ENCODE measurements at regions not wholly inside any gene's neighbourhood (a gene's known extent, or its start where the extent isn't known, plus 50 kb on each side); places are given as distances from the start of the nearest gene placed in this dataset.

GRCh38 chr4:117549524-117549923 lies 464.1 kb upstream of the TRAM1L1 start:
- H3K36me3 ChIP-seq (ENCODE audit: insufficient read depth in 1 of 2, low read depth in 1 of 2): no peaks in the 10 kb centered on the region
- H3K27ac ChIP-seq: no peak overlapping the region
- no peak overlapping the region for H3K4me3 ChIP-seq
- H3K9me3 ChIP-seq: no peaks in the 10 kb centered on the region
- no peak for DNase-seq
- ATAC-seq: no peak
- no peaks in the 10 kb centered on the region for H3K27me3 ChIP-seq (ENCODE audit: insufficient read depth in 3 of 3, low read length in 2 of 3)
- intact Hi-C loops (cut with DNase I): no loop called here
- WGBS, 3 donors: 42 to 50% (median 44%) methylated on average over 5 of the region's 5 CpGs
- H3K4me1 ChIP-seq: no peaks in the 10 kb centered on the region
- TF ChIP-seq, protein P1, sequence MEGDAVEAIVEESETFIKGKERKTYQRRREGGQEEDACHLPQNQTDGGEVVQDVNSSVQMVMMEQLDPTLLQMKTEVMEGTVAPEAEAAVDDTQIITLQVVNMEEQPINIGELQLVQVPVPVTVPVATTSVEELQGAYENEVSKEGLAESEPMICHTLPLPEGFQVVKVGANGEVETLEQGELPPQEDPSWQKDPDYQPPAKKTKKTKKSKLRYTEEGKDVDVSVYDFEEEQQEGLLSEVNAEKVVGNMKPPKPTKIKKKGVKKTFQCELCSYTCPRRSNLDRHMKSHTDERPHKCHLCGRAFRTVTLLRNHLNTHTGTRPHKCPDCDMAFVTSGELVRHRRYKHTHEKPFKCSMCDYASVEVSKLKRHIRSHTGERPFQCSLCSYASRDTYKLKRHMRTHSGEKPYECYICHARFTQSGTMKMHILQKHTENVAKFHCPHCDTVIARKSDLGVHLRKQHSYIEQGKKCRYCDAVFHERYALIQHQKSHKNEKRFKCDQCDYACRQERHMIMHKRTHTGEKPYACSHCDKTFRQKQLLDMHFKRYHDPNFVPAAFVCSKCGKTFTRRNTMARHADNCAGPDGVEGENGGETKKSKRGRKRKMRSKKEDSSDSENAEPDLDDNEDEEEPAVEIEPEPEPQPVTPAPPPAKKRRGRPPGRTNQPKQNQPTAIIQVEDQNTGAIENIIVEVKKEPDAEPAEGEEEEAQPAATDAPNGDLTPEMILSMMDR (IDR thresholded peaks at IDR 0.05): no peak

GRCh38 chr4:117550085-117550484 lies 464.7 kb upstream of the TRAM1L1 start:
- H3K9me3 ChIP-seq: no peaks in the 10 kb centered on the region
- 37 to 54% (median 48%) methylated on average over 2 of the region's 2 CpGs for WGBS, 3 donors
- TF ChIP-seq, protein P1 (IDR thresholded peaks at IDR 0.05): no peak
- ATAC-seq (no peak), DNase-seq (no peak)
- H3K36me3 ChIP-seq (ENCODE audit: insufficient read depth in 1 of 2, low read depth in 1 of 2): no peaks in the 10 kb centered on the region
- intact Hi-C loops (cut with DNase I): no loop called here
- no peak overlapping the region for H3K27ac ChIP-seq
- no peak overlapping the region for H3K4me3 ChIP-seq
- H3K27me3 ChIP-seq (ENCODE audit: insufficient read depth in 3 of 3, low read length in 2 of 3): no peaks in the 10 kb centered on the region
- no peaks in the 10 kb centered on the region for H3K4me1 ChIP-seq

DNA sequence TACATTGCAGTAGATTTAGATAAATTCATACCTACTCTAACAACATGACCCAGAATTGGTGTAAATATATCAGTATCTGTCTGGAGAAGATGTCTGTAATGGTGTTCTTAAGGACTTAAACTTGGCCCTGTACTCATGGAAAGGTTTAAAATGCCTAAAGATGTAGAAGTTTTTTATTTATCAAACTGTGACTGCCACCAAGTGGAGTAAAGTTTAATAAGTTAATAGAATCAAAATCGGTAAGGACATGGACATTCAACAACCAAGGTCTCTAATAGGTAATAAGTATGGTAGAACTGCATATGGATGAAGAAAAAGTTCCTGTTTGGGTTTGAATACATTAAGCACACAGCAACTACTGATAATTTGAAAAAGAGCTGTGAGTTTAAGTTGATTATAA lies 474.0 kb upstream of the NDST3 start:
- intact Hi-C loops (cut with DNase I): no loop called here
- no peaks in the 10 kb centered on the region for H3K4me1 ChIP-seq
- no peaks in the 10 kb centered on the region for H3K9me3 ChIP-seq
- no peak overlapping the region for H3K4me3 ChIP-seq
- H3K27ac ChIP-seq: no peak overlapping the region
- ATAC-seq (no peak), DNase-seq (no peak)
- no peaks in the 10 kb centered on the region for H3K27me3 ChIP-seq (ENCODE audit: insufficient read depth in 3 of 3, low read length in 2 of 3)
- 41 to 47% (median 45%) methylated on average over 1 of the region's 1 CpG for WGBS, 3 donors
- no peaks in the 10 kb centered on the region for H3K36me3 ChIP-seq (ENCODE audit: insufficient read depth in 1 of 2, low read depth in 1 of 2)
- TF ChIP-seq, protein P1 (IDR thresholded peaks at IDR 0.05): no peak

GRCh38 chr4:117574085-117574484 lies 460.2 kb upstream of the NDST3 start:
- Histone ChIP-seq H3K9me3 (no peaks in the 10 kb centered on the region), H3K4me1 (no peaks in the 10 kb centered on the region), H3K36me3 (ENCODE audit: insufficient read depth in 1 of 2, low read depth in 1 of 2) (no peaks in the 10 kb centered on the region), H3K27me3 (ENCODE audit: insufficient read depth in 3 of 3, low read length in 2 of 3) (no peaks in the 10 kb centered on the region), H3K4me3 (no peak overlapping the region), H3K27ac (no peak overlapping the region)
- DNase-seq: no peak
- intact Hi-C loops (cut with DNase I): no loop called here
- TF ChIP-seq, protein P1 (IDR thresholded peaks at IDR 0.05): no peak
- WGBS, 3 donors: 91 to 97% (median 93%) methylated on average over 2 of the region's 2 CpGs
- no peak for ATAC-seq

DNA sequence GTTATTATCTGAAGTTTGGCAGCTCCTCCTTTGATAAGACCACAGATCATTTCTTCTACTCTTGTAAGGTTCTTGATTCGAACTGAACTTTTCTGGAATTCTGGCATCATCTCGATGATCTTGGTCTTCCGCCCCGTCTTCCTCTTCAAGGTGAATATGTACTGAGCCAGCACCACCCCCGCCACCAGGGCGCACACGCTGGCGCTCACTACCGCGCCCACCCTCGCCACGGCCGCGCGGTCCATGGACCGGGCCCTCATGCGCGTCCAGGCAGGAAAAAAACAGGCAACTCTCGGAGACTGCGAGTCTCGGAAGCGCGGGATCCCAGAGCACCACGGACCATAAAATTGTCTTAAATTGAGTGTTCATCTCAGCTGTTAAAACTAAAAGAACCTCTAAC lies 458.4 kb upstream of the NDST3 start:
- intact Hi-C loops (cut with DNase I): no loop called here

More for the DNA sequence above, 458.4 kb upstream of the NDST3 start:
- TF ChIP-seq, protein P1 (IDR thresholded peaks at IDR 0.05): no peak
- Histone ChIP-seq H3K4me1 (no peaks in the 10 kb centered on the region), H3K4me3 (no peak overlapping the region), H3K27ac (no peak overlapping the region), H3K36me3 (ENCODE audit: insufficient read depth in 1 of 2, low read depth in 1 of 2) (no peaks in the 10 kb centered on the region), H3K9me3 (no peaks in the 10 kb centered on the region), H3K27me3 (ENCODE audit: insufficient read depth in 3 of 3, low read length in 2 of 3) (no peaks in the 10 kb centered on the region)
- 91 to 96% (median 95%) methylated on average over 23 to 24 of the region's 24 CpGs for WGBS, 3 donors
- no peak for ATAC-seq
- no peak for DNase-seq
